ENCODE measurements at regions not wholly inside any gene's neighbourhood (a gene's known extent, or its start where the extent isn't known, plus 50 kb on each side); places are given as distances from the start of the nearest gene placed in this dataset.
A peak's percentile ranks its signal among the peaks of the same experiment; 100 is the strongest.
"Not testable (repeated sequence)": the region's sequence is repeated elsewhere in the genome, so short reads cannot be mapped to it uniquely, and the experiment has no call there.

DNA sequence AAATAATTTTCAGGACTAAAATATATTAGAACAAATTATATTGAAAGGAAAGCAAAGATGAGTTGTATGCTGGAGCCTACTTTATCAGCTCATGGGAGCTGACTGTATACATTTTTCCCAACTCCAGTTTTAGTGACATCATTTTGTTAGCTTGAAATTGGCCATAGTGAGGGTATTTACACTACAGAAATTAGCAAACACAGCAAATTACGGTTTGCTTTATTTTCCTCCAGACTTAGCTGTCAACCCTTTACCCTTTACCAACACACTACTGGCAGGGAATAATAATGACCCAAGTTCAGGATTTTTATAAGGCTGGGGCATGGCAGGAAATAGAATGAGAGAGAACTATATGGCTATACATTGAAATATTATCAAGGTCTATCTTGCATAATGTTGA is 120.3 kb upstream of the PRSS1 start:
- in situ Hi-C loops (cut with MboI; ENCODE audit: low pct_unique_long_range_greater_than_20kb, low sequenced_read_pairs, unreplicated experiment): loop anchor here (25.0 kb wide), 1 partner anchor 383 kb away; no protein-coding TSS in a partner anchor
- no peak for DNase-seq (ENCODE audit: low spot score)

DNA sequence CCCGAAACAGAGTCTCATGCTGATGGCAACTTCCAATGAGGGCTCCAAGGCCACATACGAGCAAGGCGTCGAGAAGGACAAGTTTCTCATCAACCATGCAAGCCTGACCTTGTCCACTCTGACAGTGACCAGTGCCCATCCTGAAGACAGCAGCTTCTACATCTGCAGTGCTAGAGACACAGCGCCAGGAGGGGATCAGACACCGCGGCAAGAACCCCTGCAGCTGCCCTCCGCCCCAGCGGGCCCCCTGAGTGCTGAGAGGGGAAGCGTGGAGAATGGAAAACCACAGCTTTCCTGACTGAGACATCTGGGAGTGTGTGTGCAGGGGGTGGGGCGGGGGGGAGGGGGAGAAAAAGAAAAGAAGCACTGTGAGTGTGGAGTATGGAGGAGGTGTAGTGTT is 122.0 kb upstream of the PRSS1 start:
- in situ Hi-C loops (cut with MboI; ENCODE audit: low pct_unique_long_range_greater_than_20kb, low sequenced_read_pairs, unreplicated experiment): loop anchor here (25.0 kb wide), 1 partner anchor 385 kb away; no protein-coding TSS in a partner anchor
- not testable (repeated sequence) for DNase-seq (ENCODE audit: low spot score)

More for the DNA sequence above, 120.3 kb upstream of the PRSS1 start:
- TF ChIP-seq, protein P1, sequence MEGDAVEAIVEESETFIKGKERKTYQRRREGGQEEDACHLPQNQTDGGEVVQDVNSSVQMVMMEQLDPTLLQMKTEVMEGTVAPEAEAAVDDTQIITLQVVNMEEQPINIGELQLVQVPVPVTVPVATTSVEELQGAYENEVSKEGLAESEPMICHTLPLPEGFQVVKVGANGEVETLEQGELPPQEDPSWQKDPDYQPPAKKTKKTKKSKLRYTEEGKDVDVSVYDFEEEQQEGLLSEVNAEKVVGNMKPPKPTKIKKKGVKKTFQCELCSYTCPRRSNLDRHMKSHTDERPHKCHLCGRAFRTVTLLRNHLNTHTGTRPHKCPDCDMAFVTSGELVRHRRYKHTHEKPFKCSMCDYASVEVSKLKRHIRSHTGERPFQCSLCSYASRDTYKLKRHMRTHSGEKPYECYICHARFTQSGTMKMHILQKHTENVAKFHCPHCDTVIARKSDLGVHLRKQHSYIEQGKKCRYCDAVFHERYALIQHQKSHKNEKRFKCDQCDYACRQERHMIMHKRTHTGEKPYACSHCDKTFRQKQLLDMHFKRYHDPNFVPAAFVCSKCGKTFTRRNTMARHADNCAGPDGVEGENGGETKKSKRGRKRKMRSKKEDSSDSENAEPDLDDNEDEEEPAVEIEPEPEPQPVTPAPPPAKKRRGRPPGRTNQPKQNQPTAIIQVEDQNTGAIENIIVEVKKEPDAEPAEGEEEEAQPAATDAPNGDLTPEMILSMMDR (IDR thresholded peaks at IDR 0.05; ENCODE audit: extremely low read depth, insufficient read depth, missing control alignments): no peak

DNA sequence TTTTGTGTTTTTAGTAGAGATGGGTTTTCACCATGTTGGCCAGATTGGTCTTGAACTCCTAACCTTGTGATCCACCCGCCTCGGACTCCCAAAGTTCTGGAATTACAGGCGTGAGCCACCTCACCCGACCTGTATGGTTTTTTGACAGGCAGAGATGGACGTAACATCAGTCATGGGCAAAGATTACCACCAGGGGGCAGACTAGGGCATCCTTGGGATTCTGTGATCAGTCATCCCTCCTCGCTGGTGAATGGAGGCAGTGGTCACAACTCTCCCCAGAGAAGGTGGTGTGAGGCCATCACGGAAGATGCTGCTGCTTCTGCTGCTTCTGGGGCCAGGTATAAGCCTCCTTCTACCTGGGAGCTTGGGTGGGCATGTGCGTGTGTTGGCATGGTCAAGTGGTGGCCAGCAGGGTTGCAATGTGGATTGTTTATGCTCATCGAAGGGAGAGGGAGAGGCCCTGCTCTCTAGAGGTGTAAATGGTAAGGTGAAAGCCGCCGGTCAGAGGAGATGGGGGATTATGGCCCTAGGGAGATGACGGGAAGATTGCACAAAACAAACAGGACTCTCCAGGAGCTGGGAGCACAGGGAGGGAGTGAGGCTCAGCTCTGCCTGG is 122.7 kb upstream of the PRSS1 start:
- in situ Hi-C loops (cut with MboI; ENCODE audit: low pct_unique_long_range_greater_than_20kb, low sequenced_read_pairs, unreplicated experiment): loop anchor here (25.0 kb wide), 1 partner anchor 386 kb away; no protein-coding TSS in a partner anchor
- DNase-seq (ENCODE audit: low spot score): peak; percentile 32
- TF ChIP-seq, protein P1 (IDR thresholded peaks at IDR 0.05; ENCODE audit: extremely low read depth, insufficient read depth, missing control alignments): peak; percentile 68

DNA sequence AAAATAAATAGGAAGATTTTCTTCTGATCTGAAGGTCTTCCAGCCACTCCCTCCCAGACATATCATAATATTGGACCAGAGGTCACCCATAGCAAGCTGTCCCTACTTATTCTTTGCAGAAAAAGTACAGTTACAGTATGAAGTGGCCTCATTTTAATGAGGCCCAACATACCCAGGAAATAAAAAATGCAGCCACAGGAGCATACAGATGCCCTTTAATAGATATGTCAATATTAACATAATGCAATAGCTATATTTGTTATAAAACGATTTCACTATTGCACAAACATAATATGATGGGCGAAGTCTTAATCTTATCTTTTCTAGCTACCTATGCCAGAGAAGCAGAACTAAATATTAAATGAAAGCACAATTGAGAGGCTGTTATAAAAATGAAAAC is 124.1 kb upstream of the PRSS1 start:
- in situ Hi-C loops (cut with MboI; ENCODE audit: low pct_unique_long_range_greater_than_20kb, low sequenced_read_pairs, unreplicated experiment): loop anchor here (25.0 kb wide), 1 partner anchor 387 kb away; no protein-coding TSS in a partner anchor
- not testable (repeated sequence) for DNase-seq (ENCODE audit: low spot score)

DNA sequence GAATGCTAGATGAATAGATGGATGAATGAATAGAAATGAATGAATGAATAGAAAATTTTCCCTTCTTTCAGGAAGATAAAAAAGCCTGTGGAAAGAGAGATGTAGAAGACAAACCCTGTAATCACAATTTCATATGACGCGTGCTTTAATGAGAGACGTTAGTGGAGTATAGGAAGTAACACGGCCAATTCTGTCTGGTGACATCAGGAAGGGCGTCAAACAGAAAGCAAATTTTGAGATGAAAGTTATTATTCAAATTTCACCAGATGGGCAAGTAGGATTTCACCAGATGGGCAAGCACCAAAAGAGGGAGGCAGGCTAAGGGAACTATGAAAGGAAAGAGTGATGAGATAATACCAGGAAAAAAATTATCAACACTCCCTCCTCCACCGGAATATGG is 128.9 kb upstream of the PRSS1 start:
- TF ChIP-seq, protein P1 (IDR thresholded peaks at IDR 0.05; ENCODE audit: extremely low read depth, insufficient read depth, missing control alignments): no peak
- no peak for DNase-seq (ENCODE audit: low spot score)
- in situ Hi-C loops (cut with MboI; ENCODE audit: low pct_unique_long_range_greater_than_20kb, low sequenced_read_pairs, unreplicated experiment): loop anchor here (25.0 kb wide), 1 partner anchor 592 kb away; the partner anchor contains the start of gene TAS2R40

DNA sequence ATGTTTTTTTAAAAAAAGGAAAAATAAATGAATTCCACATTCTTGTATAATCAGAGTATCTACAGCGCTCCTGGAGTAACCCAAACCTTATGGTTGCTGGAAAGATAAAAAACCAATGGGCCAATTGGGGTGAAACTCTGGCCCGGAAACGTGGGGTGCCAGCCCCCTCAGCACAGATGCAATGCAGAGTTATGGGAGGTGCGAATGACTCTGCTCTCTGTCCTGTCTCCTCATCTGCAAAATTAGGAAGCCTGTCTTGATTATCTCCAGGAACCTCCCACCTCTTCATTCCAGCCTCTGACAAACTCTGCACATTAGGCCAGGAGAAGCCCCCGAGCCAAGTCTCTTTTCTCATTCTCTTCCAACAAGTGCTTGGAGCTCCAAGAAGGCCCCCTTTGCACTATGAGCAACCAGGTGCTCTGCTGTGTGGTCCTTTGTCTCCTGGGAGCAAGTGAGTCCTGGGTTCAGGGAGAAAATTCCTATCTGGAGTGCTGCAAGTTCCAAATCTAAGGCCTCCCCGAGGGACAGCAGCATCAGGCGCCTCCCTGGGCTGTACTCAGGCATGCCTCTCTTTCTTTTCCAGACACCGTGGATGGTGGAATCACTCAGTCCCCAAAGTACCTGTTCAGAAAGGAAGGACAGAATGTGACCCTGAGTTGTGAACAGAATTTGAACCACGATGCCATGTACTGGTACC is 130.5 kb upstream of the PRSS1 start:
- TF ChIP-seq, protein P1 (IDR thresholded peaks at IDR 0.05; ENCODE audit: extremely low read depth, insufficient read depth, missing control alignments): no peak
- DNase-seq (ENCODE audit: low spot score): no peak
- in situ Hi-C loops (cut with MboI; ENCODE audit: low pct_unique_long_range_greater_than_20kb, low sequenced_read_pairs, unreplicated experiment): loop anchor here (25.0 kb wide), 1 partner anchor 593 kb away; the partner anchor contains the start of gene TAS2R40

DNA sequence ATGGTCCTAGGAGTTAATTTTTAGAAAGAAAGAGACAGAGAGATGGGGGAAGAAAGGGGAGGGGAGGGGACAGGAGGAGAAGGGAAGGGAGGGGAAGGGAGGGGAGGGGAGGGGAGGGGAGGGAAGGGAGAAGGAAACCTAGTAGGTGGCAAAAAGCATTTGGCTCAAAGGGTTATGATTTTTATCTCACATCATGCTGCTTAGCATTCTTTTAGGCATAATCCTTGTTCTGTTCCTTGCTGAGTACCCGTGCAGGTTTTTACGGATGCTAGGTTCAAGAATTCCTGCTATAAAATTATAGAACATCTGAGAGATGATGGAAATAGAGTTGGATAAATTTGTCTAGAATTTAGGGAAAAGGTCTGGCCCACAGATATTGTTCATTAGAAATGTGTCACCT is 132.4 kb upstream of the PRSS1 start:
- no peak for DNase-seq (ENCODE audit: low spot score)
- TF ChIP-seq, protein P1 (IDR thresholded peaks at IDR 0.05; ENCODE audit: extremely low read depth, insufficient read depth, missing control alignments): no peak
- in situ Hi-C loops (cut with MboI; ENCODE audit: low pct_unique_long_range_greater_than_20kb, low sequenced_read_pairs, unreplicated experiment): loop anchor here (25.0 kb wide), 1 partner anchor 595 kb away; the partner anchor contains the start of gene TAS2R40
